GM06990 (cell line): ENCODE measurements at regions not wholly inside any gene's neighbourhood (a gene's known extent, or its start where the extent isn't known, plus 50 kb on each side); places are given as distances from the start of the nearest gene placed in this dataset.

Experiments
- DNase-seq: peaks from one replicate; pipeline ENCODE4 v3.0.0-alpha.2; 2011; ENCODE audit not compliant: insufficient read length; ENCODE audit errors: extremely low read depth
- H3K27me3 ChIP-seq: replicated peaks from 2 replicates; pipeline ENCODE4 v1.6.0; 2011; ENCODE audit warnings: low read length; ENCODE audit not compliant: control insufficient read depth, insufficient read depth
- H3K36me3 ChIP-seq: 2 replicates; pipeline ENCODE4 v1.5.1; 2011; ENCODE audit warnings: low read length; ENCODE audit not compliant: control insufficient read depth, insufficient read depth
- H3K4me3 ChIP-seq: replicated peaks from 2 replicates; pipeline ENCODE4 v1.5.1; 2011; ENCODE audit warnings: low read depth, mild to moderate bottlenecking, control low read depth, low read length
- CTCF ChIP-seq: IDR thresholded peaks from 2 replicates; pipeline ENCODE4 v1.5.1; 2011; ENCODE audit warnings: low read length, control low read depth, mild to moderate bottlenecking, inconsistent platforms; ENCODE audit not compliant: insufficient read depth, poor library complexity, severe bottlenecking

GRCh38 chr6:126786262-126786661, 332.2 kb upstream of the RSPO3 start:
- Histone ChIP-seq H3K27me3 (no peaks in the 10 kb centered on the region), H3K36me3 (no peaks in the 10 kb centered on the region), H3K4me3 (no peak overlapping the region)
- no peak for TF ChIP-seq CTCF
- DNase-seq: no peak

- H3K4me3 ChIP-seq: no peak overlapping the region
- no peak for DNase-seq
Observed at GRCh38 chr6:126787635-126788034, 330.8 kb upstream of the RSPO3 start.

GRCh38 chr6:126788861-126789365, 329.6 kb upstream of the RSPO3 start:
- TF ChIP-seq CTCF: no peak
- DNase-seq: no peak

More at GRCh38 chr6:126787635-126788034, 330.8 kb upstream of the RSPO3 start:
- H3K36me3 ChIP-seq: no peaks in the 10 kb centered on the region
- no peak for TF ChIP-seq CTCF
- H3K27me3 ChIP-seq: no peaks in the 10 kb centered on the region

GRCh38 chr6:126792340-126793085, 326.0 kb upstream of the RSPO3 start:
- DNase-seq: no peak
- Histone ChIP-seq H3K4me3 (no peak overlapping the region), H3K27me3 (no peaks in the 10 kb centered on the region), H3K36me3 (no peaks in the 10 kb centered on the region)
- no peak for TF ChIP-seq CTCF

More at GRCh38 chr6:126788861-126789365, 329.6 kb upstream of the RSPO3 start:
- no peaks in the 10 kb centered on the region for H3K36me3 ChIP-seq
- H3K4me3 ChIP-seq: no peak overlapping the region
- H3K27me3 ChIP-seq: no peaks in the 10 kb centered on the region

GRCh38 chr6:126795161-126795560, 323.3 kb upstream of the RSPO3 start:
- no peak overlapping the region for H3K4me3 ChIP-seq
- H3K36me3 ChIP-seq: no peaks in the 10 kb centered on the region
- no peak for DNase-seq
- no peak for TF ChIP-seq CTCF
- H3K27me3 ChIP-seq: no peaks in the 10 kb centered on the region
